Activated naive CD4-positive, alpha-beta T cell treated with anti-CD3 and anti-CD28 coated beads for 36 hours (primary cell): ENCODE measurements at regions not wholly inside any gene's neighbourhood (a gene's known extent, or its start where the extent isn't known, plus 50 kb on each side); places are given as distances from the start of the nearest gene placed in this dataset.

ENCODE experiments used
- CTCF ChIA-PET: fragments of 350-600 bp; sonication (Branson Sonifier 250); formaldehyde crosslinking; loops from one replicate; lab custom pipeline; 2021; ENCODE audit warnings: antibody characterized with exemption; lab: Charles Lee
- DNase-seq: peaks from one replicate; pipeline ENCODE4 v3.0.0-alpha.2; 2020
- H3K27ac Mint-ChIP-seq: one replicate; pipeline ENCODE4 v1.8.0; 2021; ENCODE audit warnings: mild to moderate bottlenecking, mixed read lengths
- H3K27me3 Mint-ChIP-seq: one replicate; pipeline ENCODE4 v1.8.0; 2021; ENCODE audit warnings: low read depth, mixed read lengths
- H3K36me3 Mint-ChIP-seq: one replicate; pipeline ENCODE4 v1.8.0; 2021; ENCODE audit warnings: low read depth, mixed read lengths
- H3K4me1 Mint-ChIP-seq: one replicate; pipeline ENCODE4 v1.8.0; 2021; ENCODE audit warnings: low read depth, mixed read lengths
- H3K4me3 Mint-ChIP-seq: one replicate; pipeline ENCODE4 v1.8.0; 2021; ENCODE audit warnings: mild to moderate bottlenecking, moderate library complexity, mixed read lengths
- H3K9me3 Mint-ChIP-seq: one replicate; pipeline ENCODE4 v1.8.0; 2021; ENCODE audit warnings: mixed read lengths
- intact Hi-C: fragments of 100-400 bp; cut with micrococcal nuclease; formaldehyde crosslinking; loops from one replicate; pipeline ENCODE4 v1.15.1; 2023

DNA sequence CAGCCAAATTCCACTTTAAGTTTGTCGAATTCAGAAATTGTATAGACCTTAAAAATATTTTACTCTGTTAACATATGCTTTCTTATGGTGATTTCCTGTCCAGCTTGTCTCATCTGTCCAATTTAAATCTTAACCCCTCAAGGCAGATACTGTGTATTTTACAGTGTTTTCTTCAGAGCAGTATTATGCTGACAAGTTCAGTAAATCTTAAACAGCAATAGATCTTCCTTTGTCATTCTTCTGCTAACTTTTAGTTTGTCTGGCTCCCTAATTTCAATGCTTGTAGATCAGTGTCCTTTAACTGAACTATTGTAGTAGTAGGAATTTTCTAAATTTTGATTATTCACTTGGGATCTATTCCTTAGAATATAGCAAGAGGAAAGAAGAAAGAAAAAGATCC, 52.8 kb upstream of the MEIS1 start:
- H3K36me3 Mint-ChIP-seq: no peaks in the 10 kb centered on the region
- H3K27ac Mint-ChIP-seq: no peak overlapping the region
- H3K4me3 Mint-ChIP-seq: no peak overlapping the region
- intact Hi-C loops: no loop called here
- no peaks in the 10 kb centered on the region for H3K27me3 Mint-ChIP-seq
- H3K9me3 Mint-ChIP-seq: peaks cover 2% of the 10 kb centered on the region
- no peak for DNase-seq
- CTCF ChIA-PET: no interaction called here
- no peaks in the 10 kb centered on the region for H3K4me1 Mint-ChIP-seq

DNA sequence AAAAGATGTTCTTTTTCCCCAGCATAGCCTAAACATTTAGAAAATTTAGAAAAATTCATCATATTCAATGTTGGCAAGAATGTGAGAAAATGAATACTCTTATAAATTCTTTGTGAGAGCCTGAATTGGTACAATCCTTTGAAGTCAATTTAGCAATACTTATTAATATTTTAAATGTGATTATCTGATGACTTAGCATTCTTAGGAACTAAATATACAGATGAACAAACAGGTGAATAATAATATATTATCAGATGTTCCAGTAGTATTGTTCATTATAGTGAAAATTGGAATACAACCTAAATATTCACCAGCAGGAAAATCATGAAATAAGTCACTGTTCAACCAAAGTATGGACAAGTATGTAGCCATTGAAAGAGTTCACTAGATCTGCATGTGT, 55.5 kb upstream of the MEIS1 start:
- H3K4me3 Mint-ChIP-seq: no peak overlapping the region
- no peak for DNase-seq
- intact Hi-C loops: no loop called here
- H3K9me3 Mint-ChIP-seq: peaks cover 2% of the 10 kb centered on the region
- H3K27me3 Mint-ChIP-seq: no peaks in the 10 kb centered on the region
- H3K36me3 Mint-ChIP-seq: no peaks in the 10 kb centered on the region
- H3K27ac Mint-ChIP-seq: no peak overlapping the region
- H3K4me1 Mint-ChIP-seq: no peaks in the 10 kb centered on the region
- CTCF ChIA-PET: no interaction called here

DNA sequence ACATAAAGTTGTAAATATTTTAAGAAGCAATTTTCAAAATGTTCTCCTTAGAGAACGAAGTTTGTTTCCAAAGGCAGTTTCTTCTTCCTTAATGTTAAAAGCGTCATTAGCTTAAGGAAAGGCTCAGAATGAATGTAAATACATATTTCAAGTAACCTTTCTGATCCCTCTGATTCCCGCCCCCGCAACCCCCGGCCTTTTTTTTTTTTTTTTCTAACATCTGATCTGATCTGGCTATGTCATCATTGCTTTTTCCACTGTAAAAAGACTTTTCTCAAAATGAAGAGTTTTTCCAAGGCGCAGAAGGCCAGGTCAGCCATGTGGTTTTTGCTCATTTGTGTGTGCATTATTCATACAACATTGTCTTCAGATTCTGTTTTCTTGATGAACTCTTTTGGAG, 57.1 kb upstream of the MEIS1 start:
- no peaks in the 10 kb centered on the region for H3K27me3 Mint-ChIP-seq
- H3K4me3 Mint-ChIP-seq: no peak overlapping the region
- intact Hi-C loops: no loop called here
- H3K9me3 Mint-ChIP-seq: peaks cover 2% of the 10 kb centered on the region
- CTCF ChIA-PET: no interaction called here
- H3K4me1 Mint-ChIP-seq: no peaks in the 10 kb centered on the region
- DNase-seq: no peak
- H3K36me3 Mint-ChIP-seq: no peaks in the 10 kb centered on the region
- H3K27ac Mint-ChIP-seq: no peak overlapping the region

DNA sequence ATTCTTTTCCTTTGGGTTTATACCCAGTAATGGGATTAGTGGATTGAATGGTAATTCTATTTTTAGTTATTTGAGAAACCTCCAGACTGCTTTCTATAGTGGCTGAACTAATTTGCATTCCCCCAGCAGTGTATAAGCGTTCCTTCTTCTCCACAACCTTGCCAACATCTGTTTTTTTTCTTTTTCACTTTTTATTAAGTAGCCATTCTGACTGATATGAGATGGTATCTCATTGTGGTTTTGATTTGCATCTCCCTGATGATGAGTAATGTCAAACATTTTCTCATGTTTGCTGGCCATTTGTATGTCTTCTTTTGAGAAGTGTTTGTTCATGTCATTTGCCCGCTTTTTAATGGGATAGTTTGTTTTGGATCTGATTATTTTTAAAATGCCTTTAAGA, 64.1 kb upstream of the MEIS1 start:
- H3K36me3 Mint-ChIP-seq: no peaks in the 10 kb centered on the region
- intact Hi-C loops: no loop called here
- DNase-seq: no peak
- no peaks in the 10 kb centered on the region for H3K4me1 Mint-ChIP-seq
- H3K4me3 Mint-ChIP-seq: no peak overlapping the region
- H3K9me3 Mint-ChIP-seq: no peaks in the 10 kb centered on the region
- no peaks in the 10 kb centered on the region for H3K27me3 Mint-ChIP-seq
- CTCF ChIA-PET: no interaction called here
- H3K27ac Mint-ChIP-seq: no peak overlapping the region

DNA sequence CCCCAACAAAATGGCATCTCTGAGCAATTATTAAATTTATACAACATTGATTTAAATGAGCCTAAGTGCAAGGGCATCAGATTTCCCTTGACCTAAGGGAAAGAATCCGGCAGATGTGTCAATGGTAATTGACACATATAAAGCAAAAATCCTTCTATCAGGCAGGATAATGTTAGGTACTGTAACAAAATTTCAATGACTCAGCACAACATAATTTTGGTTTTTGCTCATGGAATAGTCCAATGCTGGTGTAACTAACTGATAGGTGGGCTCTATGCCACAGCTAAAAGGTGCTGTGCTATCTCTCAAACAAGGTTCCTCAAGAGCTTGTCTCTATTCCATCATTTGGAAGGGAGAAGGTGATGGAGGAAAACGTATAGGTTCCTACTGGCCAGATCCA, 68.3 kb upstream of the MEIS1 start:
- Mint-ChIP-seq H3K36me3 (no peaks in the 10 kb centered on the region), H3K4me3 (no peak overlapping the region), H3K9me3 (peaks cover 2% of the 10 kb centered on the region), H3K27me3 (no peaks in the 10 kb centered on the region), H3K27ac (no peak overlapping the region), H3K4me1 (no peaks in the 10 kb centered on the region)
- CTCF ChIA-PET: no interaction called here
- intact Hi-C loops: no loop called here
- DNase-seq: no peak

DNA sequence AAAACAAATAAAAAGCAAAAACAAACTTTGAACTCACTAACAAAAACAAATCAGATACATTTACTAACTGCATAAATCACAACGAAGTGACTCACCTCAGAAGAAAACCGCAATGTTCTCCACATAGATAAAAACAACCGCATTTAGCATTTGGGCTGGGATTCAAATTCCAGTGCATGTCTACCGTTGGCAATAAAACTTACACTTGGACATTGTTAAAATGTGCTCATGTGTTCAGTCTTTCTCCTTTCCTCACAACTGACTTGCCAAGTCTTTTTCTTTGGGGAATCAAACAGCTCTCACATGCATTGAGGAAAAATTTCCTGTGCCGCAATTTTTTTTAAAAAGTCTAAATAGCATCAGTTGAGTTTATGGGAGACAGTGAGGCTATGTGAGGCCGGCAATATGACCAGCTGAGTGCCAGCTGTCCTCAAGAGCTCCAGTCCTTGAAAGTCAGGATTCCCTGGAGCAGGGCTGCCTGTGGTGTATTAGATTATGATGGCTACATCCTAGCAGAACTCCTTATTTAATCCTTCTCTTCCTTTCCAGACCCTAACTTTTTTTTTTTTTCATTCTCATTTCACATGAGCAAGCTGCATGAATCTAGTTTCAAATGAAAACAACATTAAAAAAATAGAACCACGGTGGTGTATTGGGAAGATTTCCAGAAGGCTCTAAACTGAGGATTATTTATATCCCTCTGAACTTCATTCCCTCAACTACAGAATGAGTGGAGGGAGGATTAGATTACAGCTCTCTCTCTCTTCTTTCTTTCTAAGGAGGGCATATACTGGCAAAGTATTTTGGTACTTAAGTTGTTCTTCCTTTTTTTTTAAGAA, 70.2 kb upstream of the MEIS1 start:
- CTCF ChIA-PET: no interaction called here
- H3K4me1 Mint-ChIP-seq: no peaks in the 10 kb centered on the region
- no peaks in the 10 kb centered on the region for H3K36me3 Mint-ChIP-seq
- intact Hi-C loops: no loop called here
- no peak for DNase-seq
- peaks cover 2% of the 10 kb centered on the region for H3K9me3 Mint-ChIP-seq
- no peaks in the 10 kb centered on the region for H3K27me3 Mint-ChIP-seq
- H3K27ac Mint-ChIP-seq: no peak overlapping the region
- no peak overlapping the region for H3K4me3 Mint-ChIP-seq

DNA sequence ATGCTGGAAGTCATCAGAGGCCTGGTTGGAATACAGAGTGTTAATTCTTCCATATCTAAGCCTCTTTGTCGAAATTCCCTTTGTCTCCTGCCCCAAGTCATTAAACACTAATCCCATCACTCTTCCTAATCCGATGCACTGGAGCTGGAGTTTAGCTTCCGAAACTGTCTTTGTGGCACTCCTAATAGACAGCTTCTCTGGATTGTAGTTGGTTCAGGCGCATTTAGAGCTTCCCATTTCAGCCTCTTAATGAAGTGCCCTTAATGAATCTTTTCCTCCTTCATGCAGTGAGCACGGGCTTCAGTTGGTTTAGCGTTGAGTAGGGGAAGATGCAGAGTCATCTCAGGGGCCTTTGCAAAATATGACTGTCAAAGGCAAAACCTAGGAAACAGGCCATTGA, 72.2 kb upstream of the MEIS1 start:
- H3K27ac Mint-ChIP-seq: no peak overlapping the region
- no peaks in the 10 kb centered on the region for H3K4me1 Mint-ChIP-seq
- intact Hi-C loops: no loop called here
- no peak overlapping the region for H3K4me3 Mint-ChIP-seq
- no peak for DNase-seq
- H3K27me3 Mint-ChIP-seq: peaks cover 2% of the 10 kb centered on the region
- CTCF ChIA-PET: interaction anchor here (0.6 kb wide), 1 partner anchor 163 kb away, joined by 3 read pairs; no protein-coding TSS in a partner anchor
- H3K36me3 Mint-ChIP-seq: no peaks in the 10 kb centered on the region
- peaks cover 6% of the 10 kb centered on the region for H3K9me3 Mint-ChIP-seq

DNA sequence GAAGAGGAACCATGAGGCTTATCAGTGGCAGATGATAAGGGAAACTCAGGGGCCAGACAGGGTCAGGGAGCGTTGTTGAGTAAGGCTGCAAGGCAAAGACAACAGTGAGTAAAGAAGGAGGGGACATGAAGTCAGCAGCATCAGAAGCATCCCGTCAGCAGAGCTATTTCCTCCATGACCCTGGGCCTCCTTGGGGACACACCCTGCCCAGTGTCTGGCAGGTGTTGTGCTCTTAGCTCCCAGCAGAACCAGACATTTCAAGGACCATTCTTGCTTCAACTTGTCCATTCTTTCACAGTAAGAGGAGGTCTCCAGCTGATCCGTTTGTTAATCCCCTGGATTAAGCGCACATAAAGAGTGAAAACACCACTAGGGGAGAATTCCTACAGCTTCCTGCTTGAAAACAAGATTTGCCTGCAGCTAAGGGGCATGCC, 88.7 kb upstream of the MEIS1 start:
- intact Hi-C loops: no loop called here
- Mint-ChIP-seq H3K36me3 (no peaks in the 10 kb centered on the region), H3K27me3 (no peaks in the 10 kb centered on the region), H3K4me1 (no peaks in the 10 kb centered on the region), H3K4me3 (no peak overlapping the region), H3K9me3 (peaks cover 6% of the 10 kb centered on the region), H3K27ac (no peak overlapping the region)
- no peak for DNase-seq
- CTCF ChIA-PET: no interaction called here

DNA sequence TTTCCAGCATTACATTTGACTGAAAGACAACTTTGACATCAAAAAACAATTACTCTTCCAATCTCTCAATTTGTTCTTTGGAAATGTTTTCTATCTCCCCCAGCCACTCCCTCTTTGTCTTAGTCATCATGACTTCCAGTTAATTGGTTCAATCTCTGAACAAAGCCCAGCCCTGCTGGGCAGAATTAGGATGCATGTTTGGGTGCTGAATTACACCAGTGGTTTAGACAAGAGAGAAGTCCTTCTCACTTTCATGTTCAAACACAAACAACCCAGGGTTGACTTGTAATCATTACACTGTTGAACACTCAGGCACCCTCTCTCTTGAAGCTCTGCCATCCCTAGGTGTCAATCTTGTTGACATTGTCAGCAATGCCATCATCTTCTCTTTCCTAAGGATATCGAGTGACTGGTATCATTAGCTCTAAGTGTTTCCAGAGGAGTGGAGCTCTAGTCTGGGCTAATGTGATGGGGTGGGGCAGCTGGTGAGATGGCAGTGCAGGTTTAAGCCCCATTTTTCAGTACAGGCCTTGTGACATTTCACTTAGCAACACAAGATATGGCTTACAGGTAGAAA, 90.8 kb upstream of the MEIS1 start:
- intact Hi-C loops: no loop called here
- no peak for DNase-seq
- no peak overlapping the region for H3K27ac Mint-ChIP-seq
- CTCF ChIA-PET: no interaction called here
- H3K4me3 Mint-ChIP-seq: no peak overlapping the region
- H3K27me3 Mint-ChIP-seq: no peaks in the 10 kb centered on the region
- no peaks in the 10 kb centered on the region for H3K4me1 Mint-ChIP-seq
- peaks cover 8% of the 10 kb centered on the region for H3K9me3 Mint-ChIP-seq
- H3K36me3 Mint-ChIP-seq: no peaks in the 10 kb centered on the region

DNA sequence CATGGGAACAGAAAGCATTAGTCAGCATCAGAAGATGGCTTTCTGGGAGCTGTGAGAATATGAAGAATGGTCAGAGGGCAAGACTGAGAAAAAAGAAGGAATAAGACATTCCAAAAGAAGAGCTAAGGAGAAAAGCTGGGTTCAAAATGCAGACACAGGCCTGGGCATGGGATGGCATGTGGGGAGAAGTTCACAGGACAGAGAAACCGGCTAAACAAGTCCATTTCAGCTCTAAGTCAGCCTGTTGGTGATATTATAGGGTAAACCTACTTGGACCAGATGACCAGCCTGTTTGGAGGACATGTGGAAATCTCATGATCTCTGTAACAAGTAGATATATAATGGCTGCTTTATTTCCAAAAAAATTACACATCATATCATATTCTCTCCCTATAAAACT, 91.7 kb upstream of the MEIS1 start:
- Mint-ChIP-seq H3K27me3 (no peaks in the 10 kb centered on the region), H3K27ac (no peak overlapping the region), H3K4me1 (no peaks in the 10 kb centered on the region), H3K4me3 (no peak overlapping the region), H3K36me3 (no peaks in the 10 kb centered on the region), H3K9me3 (peaks cover 6% of the 10 kb centered on the region)
- CTCF ChIA-PET: no interaction called here
- intact Hi-C loops: no loop called here
- DNase-seq: no peak

DNA sequence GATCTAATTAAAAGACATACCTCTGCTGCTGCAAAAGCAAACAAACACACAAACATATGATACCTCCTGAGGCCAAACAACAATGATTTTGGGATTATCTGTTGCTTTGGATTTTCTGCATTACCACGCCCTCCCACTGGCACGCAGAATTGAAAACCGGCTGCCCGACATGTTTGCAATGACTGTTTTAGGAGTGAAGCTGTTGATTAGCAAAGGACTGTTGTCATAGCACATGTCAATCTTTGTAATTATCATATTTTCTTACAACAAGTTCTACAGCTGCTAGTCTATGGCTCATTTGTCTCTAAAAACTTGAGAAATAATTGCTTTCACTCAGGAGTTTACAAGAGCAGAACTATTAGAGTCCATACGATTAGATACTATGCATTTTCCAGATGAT, 94.4 kb upstream of the MEIS1 start:
- Mint-ChIP-seq H3K4me1 (no peaks in the 10 kb centered on the region), H3K36me3 (no peaks in the 10 kb centered on the region), H3K27ac (no peak overlapping the region), H3K27me3 (no peaks in the 10 kb centered on the region), H3K4me3 (no peak overlapping the region), H3K9me3 (peaks cover 6% of the 10 kb centered on the region)
- CTCF ChIA-PET: no interaction called here
- intact Hi-C loops: no loop called here
- no peak for DNase-seq

DNA sequence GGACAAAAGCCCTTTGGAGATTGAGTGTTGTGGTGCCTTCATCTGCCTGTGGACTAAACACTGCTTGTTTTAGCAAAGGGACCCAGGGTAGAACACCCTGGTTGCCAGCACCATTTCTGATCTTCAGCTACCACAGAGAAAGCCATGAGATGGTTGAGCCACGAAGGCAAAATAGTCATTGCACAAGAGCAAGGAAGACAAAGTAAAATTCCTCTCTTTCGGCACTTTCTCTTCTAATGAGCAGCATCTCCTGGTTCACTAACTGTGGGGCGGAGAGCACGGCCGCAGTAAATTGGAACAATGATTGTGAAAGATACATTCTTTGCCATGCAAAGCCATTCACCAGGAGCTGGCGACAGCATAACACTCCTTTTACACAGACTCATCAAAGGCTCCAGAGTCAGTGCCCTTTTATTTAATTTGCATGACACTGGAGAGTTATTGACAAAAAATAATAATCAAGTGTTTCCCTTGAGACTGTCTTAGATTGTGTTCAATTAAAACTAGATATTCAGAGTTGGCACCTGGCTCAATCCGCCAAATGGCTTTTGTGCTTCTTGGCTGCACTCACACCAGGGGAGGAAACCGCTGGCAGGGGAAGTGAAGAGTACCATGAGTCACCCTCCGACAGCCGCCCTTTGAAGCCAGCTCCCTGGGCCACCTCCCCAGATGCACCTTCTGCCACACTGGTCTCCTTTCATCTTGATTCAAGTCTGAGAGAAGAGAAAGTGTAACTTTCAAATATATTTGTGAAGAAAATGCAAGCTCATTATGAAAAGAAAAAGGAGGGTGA, 100.5 kb upstream of the MEIS1 start:
- Mint-ChIP-seq H3K4me1 (no peaks in the 10 kb centered on the region), H3K9me3 (no peaks in the 10 kb centered on the region), H3K4me3 (no peak overlapping the region), H3K36me3 (no peaks in the 10 kb centered on the region), H3K27ac (no peak overlapping the region), H3K27me3 (no peaks in the 10 kb centered on the region)
- intact Hi-C loops: no loop called here
- CTCF ChIA-PET: interaction anchor here (0.7 kb wide), 1 partner anchor 24 kb away, joined by 3 read pairs; no protein-coding TSS in a partner anchor
- DNase-seq: no peak
